PC-3 (cell line): ENCODE measurements at regions not wholly inside any gene's neighbourhood (a gene's known extent, or its start where the extent isn't known, plus 50 kb on each side); places are given as distances from the start of the nearest gene placed in this dataset.

Experiments used
- EZH2phosphoT487 ChIP-seq: fragments of 300-600 bp; sonication (generic); IDR thresholded peaks from 2 replicates; pipeline ENCODE4 v1.6.1; 2018; ENCODE audit warnings: mild to moderate bottlenecking, antibody characterized with exemption, low read length, borderline replicate concordance
- TF ChIP-seq, protein P1 (sequence below): fragments of 300-600 bp; sonication (generic); conservative IDR thresholded peaks from 2 replicates; pipeline ENCODE4 v1.5.1; 2017; ENCODE audit warnings: antibody characterized with exemption, low read depth, mild to moderate bottlenecking, low read length

GRCh38 chr5:82473262-82473661, 195.1 kb upstream of the RPS23 start:
- no peak for TF ChIP-seq EZH2phosphoT487
- TF ChIP-seq, protein P1, sequence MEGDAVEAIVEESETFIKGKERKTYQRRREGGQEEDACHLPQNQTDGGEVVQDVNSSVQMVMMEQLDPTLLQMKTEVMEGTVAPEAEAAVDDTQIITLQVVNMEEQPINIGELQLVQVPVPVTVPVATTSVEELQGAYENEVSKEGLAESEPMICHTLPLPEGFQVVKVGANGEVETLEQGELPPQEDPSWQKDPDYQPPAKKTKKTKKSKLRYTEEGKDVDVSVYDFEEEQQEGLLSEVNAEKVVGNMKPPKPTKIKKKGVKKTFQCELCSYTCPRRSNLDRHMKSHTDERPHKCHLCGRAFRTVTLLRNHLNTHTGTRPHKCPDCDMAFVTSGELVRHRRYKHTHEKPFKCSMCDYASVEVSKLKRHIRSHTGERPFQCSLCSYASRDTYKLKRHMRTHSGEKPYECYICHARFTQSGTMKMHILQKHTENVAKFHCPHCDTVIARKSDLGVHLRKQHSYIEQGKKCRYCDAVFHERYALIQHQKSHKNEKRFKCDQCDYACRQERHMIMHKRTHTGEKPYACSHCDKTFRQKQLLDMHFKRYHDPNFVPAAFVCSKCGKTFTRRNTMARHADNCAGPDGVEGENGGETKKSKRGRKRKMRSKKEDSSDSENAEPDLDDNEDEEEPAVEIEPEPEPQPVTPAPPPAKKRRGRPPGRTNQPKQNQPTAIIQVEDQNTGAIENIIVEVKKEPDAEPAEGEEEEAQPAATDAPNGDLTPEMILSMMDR = no peak
